Mesendoderm (in vitro differentiated cells): ENCODE measurements at regions not wholly inside any gene's neighbourhood (a gene's known extent, or its start where the extent isn't known, plus 50 kb on each side); places are given as distances from the start of the nearest gene placed in this dataset.

Source experiments
- DNase-seq: peaks from one replicate; pipeline ENCODE4 v3.0.0; 2013
- H2AK5ac ChIP-seq: 2 replicates; pipeline ENCODE4 v1.6.1; 2013; ENCODE audit warnings: low read length, inconsistent platforms
- H2BK120ac ChIP-seq: 2 replicates; pipeline ENCODE4 v1.6.1; 2013; ENCODE audit warnings: low read depth, mild to moderate bottlenecking, low read length, moderate library complexity, mixed read lengths
- H2BK15ac ChIP-seq: replicated peaks from 2 replicates; pipeline ENCODE4 v1.6.1; 2013; ENCODE audit warnings: low read depth, mild to moderate bottlenecking, moderate library complexity
- H2BK5ac ChIP-seq: 2 replicates; pipeline ENCODE4 v1.6.1; 2013; ENCODE audit warnings: low read length, inconsistent platforms
- H3K18ac ChIP-seq: 2 replicates; pipeline ENCODE4 v1.6.1; 2013; ENCODE audit warnings: mild to moderate bottlenecking, low read length, mixed read lengths
- H3K23ac ChIP-seq: one replicate; pipeline ENCODE4 v1.6.1; 2013; ENCODE audit warnings: low read length
- H3K27ac ChIP-seq: 2 replicates; pipeline ENCODE4 v1.5.1; 2013; ENCODE audit warnings: low read depth, mild to moderate bottlenecking, inconsistent platforms, low read length, moderate library complexity
- H3K27me3 ChIP-seq: 2 replicates; pipeline ENCODE4 v1.6.1; 2013; ENCODE audit warnings: low read length, control low read depth, mild to moderate bottlenecking, inconsistent platforms; ENCODE audit not compliant: insufficient read depth, poor library complexity
- H3K36me3 ChIP-seq: 2 replicates; pipeline ENCODE4 v1.6.1; 2013; ENCODE audit warnings: low read length, inconsistent platforms; ENCODE audit not compliant: control insufficient read depth, insufficient read depth
- H3K4ac ChIP-seq: one replicate; pipeline ENCODE4 v1.6.1; 2013; ENCODE audit warnings: low read depth, mild to moderate bottlenecking, low read length, moderate library complexity
- H3K4me1 ChIP-seq: 2 replicates; pipeline ENCODE4 v1.6.1; 2013; ENCODE audit warnings: low read depth, low read length, inconsistent platforms; ENCODE audit not compliant: control insufficient read depth
- H3K4me2 ChIP-seq: 2 replicates; pipeline ENCODE4 v1.6.1; 2013; ENCODE audit warnings: low read length
- H3K4me3 ChIP-seq: 2 replicates; pipeline ENCODE4 v1.5.1; 2013; ENCODE audit warnings: mild to moderate bottlenecking, low read length
- H3K56ac ChIP-seq: one replicate; pipeline ENCODE4 v1.6.1; 2013; ENCODE audit warnings: low read length
- H3K79me1 ChIP-seq: 2 replicates; pipeline ENCODE4 v1.6.1; 2013; ENCODE audit warnings: low read length, inconsistent platforms
- H3K79me2 ChIP-seq: 2 replicates; pipeline ENCODE4 v1.6.1; 2013; ENCODE audit warnings: mild to moderate bottlenecking, low read length; ENCODE audit not compliant: control insufficient read depth, insufficient read depth
- H3K9ac ChIP-seq: 2 replicates; pipeline ENCODE4 v1.6.1; 2013; ENCODE audit warnings: low read length, inconsistent platforms
- H4K5ac ChIP-seq: one replicate; pipeline ENCODE4 v1.6.1; 2013; ENCODE audit warnings: low read length
- H4K8ac ChIP-seq: one replicate; pipeline ENCODE4 v1.6.1; 2013; ENCODE audit warnings: low read depth, mild to moderate bottlenecking, control low read depth, low read length, moderate library complexity
- WGBS: extraction: QIAGEN DNeasy Blood & Tissue Kit; methylation state at CpG from one replicate; pipeline ENCODE4 v1.1.7; 2013; ENCODE audit warnings: low lambda C conversion rate, missing lambda C conversion rate; ENCODE audit not compliant: insufficient coverage; ENCODE audit errors: extremely low coverage; 5-methylcytosine and 5-hydroxymethylcytosine counted together

DNA sequence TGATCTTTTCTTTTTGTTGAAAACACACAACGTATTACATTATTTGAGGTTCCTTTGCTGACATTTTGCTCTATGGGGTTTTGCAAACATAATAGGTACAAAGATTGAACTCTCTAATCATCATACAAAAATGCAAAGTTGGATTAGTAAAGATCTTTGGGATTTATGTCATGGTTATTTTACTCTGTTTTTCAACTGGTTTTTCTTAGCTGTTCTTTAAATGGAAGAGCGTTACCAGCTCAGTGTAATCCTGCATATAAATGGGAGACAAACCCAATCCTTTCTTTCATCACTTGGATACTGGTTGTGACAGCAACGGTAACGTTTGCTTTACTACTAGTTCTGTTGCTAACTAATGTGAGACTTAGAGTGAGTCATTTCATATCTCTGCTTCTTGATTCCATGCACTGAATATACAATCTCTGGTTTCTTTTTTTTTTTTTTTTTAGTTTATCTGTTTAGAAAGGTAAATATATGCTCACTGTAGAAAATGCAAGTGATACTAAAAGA, 104.9 kb upstream of the NOVA1 start:
- no CpG with 5 or more reads among the region's 4 CpGs for WGBS
- H3K79me1 ChIP-seq: no peaks in the 10 kb centered on the region
- H3K9ac ChIP-seq: no peak overlapping the region
- H3K27ac ChIP-seq: no peak overlapping the region
- H3K4me3 ChIP-seq: no peak overlapping the region
- no peaks in the 10 kb centered on the region for H3K4me1 ChIP-seq
- H3K23ac ChIP-seq: no peak overlapping the region
- no peak overlapping the region for H3K56ac ChIP-seq
- H3K79me2 ChIP-seq: no peaks in the 10 kb centered on the region
- H3K4ac ChIP-seq: no peak overlapping the region
- no peaks in the 10 kb centered on the region for H3K27me3 ChIP-seq
- H2BK5ac ChIP-seq: no peak overlapping the region
- no peaks in the 10 kb centered on the region for H3K36me3 ChIP-seq
- no peak overlapping the region for H2AK5ac ChIP-seq
- H2BK15ac ChIP-seq: no peak overlapping the region
- H4K5ac ChIP-seq: no peak overlapping the region
- peak; percentile 1 for DNase-seq
- no peak overlapping the region for H2BK120ac ChIP-seq
- no peak overlapping the region for H3K18ac ChIP-seq
- no peak overlapping the region for H4K8ac ChIP-seq
- no peak overlapping the region for H3K4me2 ChIP-seq

DNA sequence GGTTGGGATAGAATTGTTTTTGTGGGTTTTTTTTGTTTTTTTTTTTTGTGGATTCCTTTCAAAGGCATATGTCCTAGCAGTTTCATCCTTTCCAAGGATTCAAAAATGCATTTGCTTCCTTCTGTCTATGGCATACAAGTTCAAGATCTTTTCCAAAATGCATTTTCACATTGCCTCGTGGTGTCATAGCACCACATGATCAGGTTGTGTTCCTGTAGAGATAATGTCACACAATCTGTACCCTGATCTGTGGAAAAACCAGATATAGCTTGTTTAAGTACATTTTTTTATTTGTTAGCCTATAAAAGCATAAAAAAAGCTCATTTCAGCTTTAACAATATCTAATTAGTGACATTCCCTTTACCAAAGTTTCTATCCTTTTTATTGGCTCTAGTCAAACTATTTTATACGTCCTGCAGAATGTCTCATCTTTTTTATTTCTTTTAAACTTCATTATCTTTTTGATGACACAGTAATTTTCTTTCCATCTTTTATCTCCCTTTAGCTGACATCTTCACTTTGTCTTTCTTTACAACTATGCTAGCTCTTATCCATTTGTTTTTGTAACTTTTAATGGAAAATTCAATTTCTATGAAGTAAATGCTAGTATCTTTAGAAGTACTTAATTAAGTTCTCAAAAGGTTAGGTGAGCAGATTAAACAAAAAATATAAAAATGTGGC, 106.0 kb upstream of the NOVA1 start:
- no peaks in the 10 kb centered on the region for H3K27me3 ChIP-seq
- no peak overlapping the region for H4K8ac ChIP-seq
- H2BK15ac ChIP-seq: no peak overlapping the region
- H2BK5ac ChIP-seq: no peak overlapping the region
- no peak overlapping the region for H3K27ac ChIP-seq
- no peak overlapping the region for H3K18ac ChIP-seq
- DNase-seq: no peak
- H3K79me2 ChIP-seq: no peaks in the 10 kb centered on the region
- H3K56ac ChIP-seq: no peak overlapping the region
- H3K23ac ChIP-seq: no peak overlapping the region
- no peak overlapping the region for H3K4me2 ChIP-seq
- no peaks in the 10 kb centered on the region for H3K79me1 ChIP-seq
- H3K36me3 ChIP-seq: no peaks in the 10 kb centered on the region
- H3K4me1 ChIP-seq: no peaks in the 10 kb centered on the region
- no peak overlapping the region for H3K4me3 ChIP-seq
- no peak overlapping the region for H4K5ac ChIP-seq
- no peak overlapping the region for H2BK120ac ChIP-seq
- H3K4ac ChIP-seq: no peak overlapping the region
- no peak overlapping the region for H3K9ac ChIP-seq
- WGBS: no CpG with 5 or more reads among the region's 2 CpGs
- no peak overlapping the region for H2AK5ac ChIP-seq

DNA sequence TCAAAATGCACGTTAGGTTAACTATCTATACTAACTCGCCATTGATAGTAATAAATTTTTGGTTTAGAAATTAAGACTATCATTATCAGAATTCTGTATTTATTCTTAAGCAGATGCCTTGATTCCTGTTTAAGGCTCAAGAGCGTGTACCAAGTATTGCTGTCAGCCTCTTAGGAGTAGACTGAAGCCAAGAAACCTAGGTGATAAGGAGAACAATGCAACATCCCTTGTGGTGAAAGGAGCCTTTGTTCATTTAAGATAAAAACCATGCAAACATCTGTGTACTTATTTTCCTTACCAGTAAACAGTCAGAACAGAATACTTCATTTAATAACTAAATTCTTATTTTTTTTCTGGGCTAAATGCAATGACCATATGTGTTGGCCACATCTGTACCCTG, 109.4 kb upstream of the NOVA1 start:
- Histone ChIP-seq H3K4ac (no peak overlapping the region), H3K79me1 (no peaks in the 10 kb centered on the region), H3K4me2 (no peak overlapping the region), H3K23ac (no peak overlapping the region), H2BK120ac (no peak overlapping the region), H3K4me1 (no peaks in the 10 kb centered on the region), H2BK15ac (no peak overlapping the region), H3K56ac (no peak overlapping the region), H4K8ac (no peak overlapping the region), H3K4me3 (no peak overlapping the region), H3K79me2 (no peaks in the 10 kb centered on the region), H3K27ac (no peak overlapping the region), H3K36me3 (no peaks in the 10 kb centered on the region), H4K5ac (no peak overlapping the region), H3K9ac (no peak overlapping the region), H2AK5ac (no peak overlapping the region), H2BK5ac (no peak overlapping the region), H3K18ac (no peak overlapping the region), H3K27me3 (no peaks in the 10 kb centered on the region)
- peak; percentile 21 for DNase-seq
- no CpG with 5 or more reads among the region's 3 CpGs for WGBS

DNA sequence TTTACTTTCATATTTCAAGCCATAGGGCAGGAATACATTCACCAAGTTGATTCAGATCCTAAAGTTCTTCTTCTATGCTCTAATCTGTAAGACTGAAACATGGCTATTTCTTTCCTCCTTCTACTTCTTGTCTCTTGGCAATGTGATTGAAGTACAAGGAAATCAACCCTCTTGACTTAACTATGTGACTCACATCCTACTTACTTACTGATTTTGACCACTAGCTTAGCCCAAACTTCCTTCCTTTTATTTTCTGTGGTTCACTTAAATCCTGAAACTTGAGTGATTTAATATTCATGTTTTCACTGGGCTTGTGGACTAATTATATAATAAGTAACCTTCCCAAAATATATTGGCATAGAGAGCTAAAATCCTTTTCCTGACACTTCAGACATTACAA, 111.2 kb upstream of the NOVA1 start:
- Histone ChIP-seq H3K79me2 (no peaks in the 10 kb centered on the region), H2BK15ac (no peak overlapping the region), H3K18ac (no peak overlapping the region), H3K79me1 (no peaks in the 10 kb centered on the region), H3K4me3 (no peak overlapping the region), H3K56ac (no peak overlapping the region), H4K5ac (no peak overlapping the region), H3K27ac (no peak overlapping the region), H4K8ac (no peak overlapping the region), H3K9ac (no peak overlapping the region), H3K4ac (no peak overlapping the region), H3K4me2 (no peak overlapping the region), H3K23ac (no peak overlapping the region), H2BK120ac (no peak overlapping the region), H3K4me1 (no peaks in the 10 kb centered on the region), H2AK5ac (no peak overlapping the region), H3K27me3 (no peaks in the 10 kb centered on the region), H2BK5ac (no peak overlapping the region), H3K36me3 (no peaks in the 10 kb centered on the region)
- no peak for DNase-seq

DNA sequence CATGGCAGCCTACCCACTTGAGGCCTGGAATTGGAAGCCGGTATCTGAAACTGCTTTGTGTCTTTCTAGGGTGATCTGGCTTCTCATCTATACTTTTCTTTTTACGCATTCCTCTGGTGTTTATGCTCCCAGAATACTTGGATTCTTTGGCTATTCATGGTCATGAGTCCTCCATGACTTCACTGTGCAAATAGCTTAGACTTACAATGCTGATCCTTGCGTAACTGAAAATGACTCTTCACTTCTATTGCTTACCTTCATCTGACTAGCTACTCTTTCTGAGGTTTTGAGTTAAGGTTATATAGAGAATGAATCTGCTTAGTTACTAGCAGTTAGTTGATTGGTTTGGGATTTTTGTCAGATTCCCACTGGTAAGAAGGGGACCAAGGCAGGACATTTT, 121.7 kb upstream of the NOVA1 start:
- Histone ChIP-seq H3K27ac (no peak overlapping the region), H2BK120ac (no peak overlapping the region), H3K23ac (no peak overlapping the region), H3K27me3 (no peaks in the 10 kb centered on the region), H3K4me1 (no peaks in the 10 kb centered on the region), H4K8ac (no peak overlapping the region), H4K5ac (no peak overlapping the region), H3K79me1 (no peaks in the 10 kb centered on the region), H3K36me3 (no peaks in the 10 kb centered on the region), H3K56ac (no peak overlapping the region), H2BK5ac (no peak overlapping the region), H3K9ac (no peak overlapping the region), H3K18ac (no peak overlapping the region), H2BK15ac (no peak overlapping the region), H2AK5ac (no peak overlapping the region), H3K4me3 (no peak overlapping the region), H3K4ac (no peak overlapping the region), H3K79me2 (no peaks in the 10 kb centered on the region), H3K4me2 (no peak overlapping the region)
- WGBS: no CpG with 5 or more reads among the region's 3 CpGs
- no peak for DNase-seq

DNA sequence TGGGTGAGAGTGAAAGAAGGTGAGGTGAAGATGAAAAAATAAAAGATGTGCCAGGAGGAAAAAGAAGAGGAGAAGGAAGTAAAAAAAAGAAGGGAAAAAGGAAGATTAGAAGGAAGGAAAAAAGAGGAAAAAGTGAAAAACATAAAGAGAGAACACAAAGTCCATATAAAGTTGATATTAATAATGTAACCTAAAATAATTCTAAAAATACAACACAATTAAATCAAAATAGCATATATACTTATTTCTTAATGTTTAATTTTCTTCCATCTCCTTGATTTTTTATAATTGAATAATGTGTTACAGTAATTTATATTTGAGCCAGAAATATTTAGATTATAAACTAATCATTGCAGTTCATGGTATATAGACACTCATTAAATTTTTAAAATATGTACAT, 124.4 kb upstream of the NOVA1 start:
- Histone ChIP-seq H3K4me2 (no peak overlapping the region), H3K36me3 (no peaks in the 10 kb centered on the region), H3K23ac (no peak overlapping the region), H3K79me1 (no peaks in the 10 kb centered on the region), H2AK5ac (no peak overlapping the region), H3K27me3 (no peaks in the 10 kb centered on the region), H3K79me2 (no peaks in the 10 kb centered on the region), H3K18ac (no peak overlapping the region), H2BK120ac (no peak overlapping the region), H3K9ac (no peak overlapping the region), H3K56ac (no peak overlapping the region), H2BK15ac (no peak overlapping the region), H4K5ac (no peak overlapping the region), H3K4ac (no peak overlapping the region), H4K8ac (no peak overlapping the region), H3K4me1 (no peaks in the 10 kb centered on the region), H2BK5ac (no peak overlapping the region), H3K27ac (no peak overlapping the region), H3K4me3 (no peak overlapping the region)
- no peak for DNase-seq
